Spinal cord (tissue), 9 donors: ENCODE measurements at regions not wholly inside any gene's neighbourhood (a gene's known extent, or its start where the extent isn't known, plus 50 kb on each side); places are given as distances from the start of the nearest gene placed in this dataset.

Source experiments
- DNase-seq, 6 donors: peaks; one replicate each; pipeline versions ENCODE4 v3.0.0 to v3.0.0-alpha.2; 2013 to 2015; ENCODE audit warnings: low spot score in 6 of 6, low read depth in 4 of 6
- H3K27ac ChIP-seq: one replicate; pipeline ENCODE4 v1.5.1; 2013; ENCODE audit warnings: low read depth, low read length, control low read depth
- H3K27me3 ChIP-seq: one replicate; pipeline ENCODE4 v1.6.1; 2013; ENCODE audit warnings: low read length; ENCODE audit not compliant: control insufficient read depth, insufficient read depth
- H3K36me3 ChIP-seq: one replicate; pipeline ENCODE4 v1.6.1; 2013; ENCODE audit warnings: low read length; ENCODE audit not compliant: control insufficient read depth, insufficient read depth
- H3K4me1 ChIP-seq: one replicate; pipeline ENCODE4 v1.6.1; 2013; ENCODE audit warnings: low read length; ENCODE audit not compliant: control insufficient read depth, insufficient read depth
- H3K4me3 ChIP-seq: one replicate; pipeline ENCODE4 v1.5.1; 2013; ENCODE audit warnings: low read depth, low read length, control low read depth
- H3K9me3 ChIP-seq: one replicate; pipeline ENCODE4 v1.6.1; 2013; ENCODE audit warnings: low read length; ENCODE audit not compliant: control insufficient read depth, insufficient read depth
- WGBS: methylation state at CpG from one replicate; pipeline ENCODE4 v1.1.5; 2013; ENCODE audit warnings: missing lambda C conversion rate; ENCODE audit not compliant: insufficient coverage; 5-methylcytosine and 5-hydroxymethylcytosine counted together
- donor health status: healthy.

DNA sequence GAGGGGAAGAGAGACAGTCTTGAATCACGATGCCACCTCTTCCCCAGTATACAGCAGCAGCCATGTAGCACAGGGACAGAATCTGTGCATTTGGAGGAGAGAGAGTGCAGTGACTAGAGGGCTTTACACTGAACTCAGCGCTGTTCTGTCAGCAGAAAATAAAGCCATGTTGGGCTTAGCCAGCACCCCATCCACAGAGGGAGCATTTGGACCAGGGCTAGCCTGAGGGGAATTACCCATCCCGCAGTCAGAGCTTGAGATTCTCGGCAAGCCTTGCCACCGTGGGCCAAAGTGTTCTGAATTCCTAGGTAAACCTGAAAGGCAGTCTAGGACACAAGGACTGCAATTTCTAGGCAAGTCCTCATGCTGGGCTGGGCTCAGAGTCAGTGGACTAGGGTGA is 120.4 kb upstream of the CNOT2 start:
- Histone ChIP-seq H3K4me3 (no peak overlapping the region), H3K27ac (no peak overlapping the region), H3K27me3 (no peaks in the 10 kb centered on the region), H3K4me1 (no peaks in the 10 kb centered on the region), H3K9me3 (no peaks in the 10 kb centered on the region), H3K36me3 (no peaks in the 10 kb centered on the region)
- no peak for DNase-seq
- 79% methylated on average over 4 of the region's 5 CpGs for WGBS

DNA sequence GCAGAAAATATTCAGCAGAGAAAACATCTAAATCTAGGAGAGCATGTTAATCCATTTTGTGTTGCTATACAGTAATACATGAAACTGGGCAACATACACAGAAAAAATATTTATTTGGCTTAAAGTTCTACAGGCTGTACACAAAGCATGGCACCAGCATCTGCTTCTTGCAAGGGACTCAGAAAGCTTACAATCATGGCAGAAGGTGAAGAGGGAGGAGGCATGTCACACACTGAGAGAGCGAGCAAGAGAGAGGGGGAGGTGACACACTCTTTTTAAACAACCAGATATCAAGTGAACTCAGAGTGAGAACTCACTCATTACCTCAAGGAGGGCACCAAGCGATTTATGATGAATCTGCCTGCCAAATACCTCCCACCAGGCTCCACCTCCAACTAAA is 94.2 kb upstream of the CNOT2 start:
- peak in 1 of 6 donors; percentile 17 for DNase-seq
- Histone ChIP-seq H3K36me3 (no peaks in the 10 kb centered on the region), H3K27ac (no peak overlapping the region), H3K4me1 (no peaks in the 10 kb centered on the region), H3K27me3 (no peaks in the 10 kb centered on the region), H3K4me3 (no peak overlapping the region), H3K9me3 (no peaks in the 10 kb centered on the region)
- 50% methylated on average over 1 of the region's 2 CpGs for WGBS

DNA sequence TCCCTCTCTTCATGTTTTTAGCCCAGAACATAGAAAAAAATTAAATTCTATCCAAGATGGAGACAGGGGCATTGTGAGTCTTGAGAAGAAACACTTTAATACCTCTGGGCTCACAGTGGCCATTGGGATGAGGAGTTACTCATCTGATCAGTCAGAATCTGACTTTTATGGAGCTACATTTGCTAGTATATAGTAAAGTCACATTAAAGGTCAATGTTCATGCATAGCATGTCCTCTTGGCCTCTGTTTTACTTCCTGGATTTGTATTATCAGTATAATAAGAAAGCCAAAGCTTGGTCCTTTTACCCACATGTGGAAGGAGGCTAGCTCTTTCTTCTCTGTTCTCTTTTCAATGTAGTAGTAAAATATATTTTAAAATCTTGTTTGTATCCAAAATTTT is 93.6 kb upstream of the CNOT2 start:
- Histone ChIP-seq H3K27me3 (no peaks in the 10 kb centered on the region), H3K4me3 (no peak overlapping the region), H3K4me1 (no peaks in the 10 kb centered on the region), H3K9me3 (no peaks in the 10 kb centered on the region), H3K36me3 (no peaks in the 10 kb centered on the region), H3K27ac (no peak overlapping the region)
- no peak for DNase-seq

DNA sequence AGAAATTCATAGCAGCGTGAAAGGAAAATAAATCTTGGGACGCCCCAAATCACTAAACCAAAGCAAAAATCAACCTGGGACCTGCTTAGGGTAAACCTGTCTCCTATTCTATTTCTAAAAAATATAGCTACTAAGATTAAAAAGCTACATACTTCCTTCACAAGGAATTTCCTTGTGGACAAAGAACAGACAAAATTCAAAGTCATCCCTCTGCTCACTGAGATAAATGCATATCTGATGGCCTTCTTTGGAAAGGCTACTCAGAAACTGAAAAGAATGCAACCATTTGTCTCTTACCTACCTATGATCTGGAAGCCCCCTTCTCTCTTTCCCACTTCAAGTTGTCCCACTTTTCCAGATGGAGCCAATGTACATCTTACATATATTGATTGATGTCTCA is 93.0 kb upstream of the CNOT2 start:
- no peak for DNase-seq
- Histone ChIP-seq H3K27me3 (no peaks in the 10 kb centered on the region), H3K4me3 (no peak overlapping the region), H3K36me3 (no peaks in the 10 kb centered on the region), H3K4me1 (no peaks in the 10 kb centered on the region), H3K27ac (no peak overlapping the region), H3K9me3 (peaks cover 2% of the 10 kb centered on the region)
- WGBS = no CpG with 5 or more reads among the region's 2 CpGs

DNA sequence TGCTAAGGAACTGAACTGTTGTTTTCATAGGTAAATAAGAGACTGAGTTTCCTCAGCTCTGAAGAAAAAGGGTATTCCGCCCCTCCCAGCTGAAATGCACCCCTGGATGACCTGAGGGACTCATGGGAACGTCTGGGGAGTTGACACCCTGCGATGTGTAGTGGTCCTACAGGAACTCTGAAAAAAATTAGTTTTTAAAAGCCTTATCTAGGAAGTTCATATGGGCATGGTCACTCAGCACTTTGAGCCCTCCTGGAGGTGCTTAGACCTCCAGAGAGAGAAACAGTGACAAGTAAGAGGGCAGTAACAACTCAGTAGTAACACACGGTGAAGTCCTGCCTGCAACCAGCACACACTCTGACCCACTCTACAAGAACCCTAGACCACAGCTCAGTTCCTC is 91.2 kb upstream of the CNOT2 start:
- no peaks in the 10 kb centered on the region for H3K4me1 ChIP-seq
- WGBS = 82% methylated on average over 3 of the region's 4 CpGs
- DNase-seq = no peak
- peaks cover 3% of the 10 kb centered on the region for H3K9me3 ChIP-seq
- H3K4me3 ChIP-seq = no peak overlapping the region
- H3K27ac ChIP-seq = no peak overlapping the region
- H3K36me3 ChIP-seq = no peaks in the 10 kb centered on the region
- no peaks in the 10 kb centered on the region for H3K27me3 ChIP-seq

DNA sequence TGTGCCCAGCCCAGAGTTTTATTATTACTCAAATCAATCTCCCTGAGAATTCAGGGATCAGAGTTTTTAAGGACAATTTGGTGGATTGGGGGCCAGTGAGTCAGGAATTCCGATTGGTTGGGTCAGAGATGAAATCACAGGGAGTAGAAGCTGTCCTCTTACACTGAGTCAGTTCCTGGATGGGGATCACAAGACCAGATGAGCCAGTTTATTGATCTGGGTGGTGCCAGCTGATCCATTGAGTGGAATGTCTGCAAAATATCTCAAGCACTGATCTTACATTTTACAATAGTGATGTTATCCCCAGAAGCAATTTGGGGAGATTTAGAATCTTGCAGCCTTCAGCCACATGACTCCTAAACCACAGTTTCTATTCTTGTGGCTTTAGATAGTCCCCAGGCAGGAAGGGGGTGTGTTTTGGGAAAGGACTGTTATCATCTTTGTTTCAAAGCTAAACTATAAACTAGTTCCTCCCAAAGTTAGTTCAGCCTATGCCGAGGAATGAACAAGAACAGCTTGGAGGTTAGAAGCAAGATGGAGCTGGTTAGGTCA is 89.1 kb upstream of the CNOT2 start:
- Histone ChIP-seq H3K36me3 (no peaks in the 10 kb centered on the region), H3K9me3 (peaks cover 4% of the 10 kb centered on the region), H3K4me3 (no peak overlapping the region), H3K27ac (no peak overlapping the region), H3K27me3 (no peaks in the 10 kb centered on the region), H3K4me1 (no peaks in the 10 kb centered on the region)
- WGBS = 78% methylated on average over 1 of the region's 2 CpGs
- DNase-seq = no peak

DNA sequence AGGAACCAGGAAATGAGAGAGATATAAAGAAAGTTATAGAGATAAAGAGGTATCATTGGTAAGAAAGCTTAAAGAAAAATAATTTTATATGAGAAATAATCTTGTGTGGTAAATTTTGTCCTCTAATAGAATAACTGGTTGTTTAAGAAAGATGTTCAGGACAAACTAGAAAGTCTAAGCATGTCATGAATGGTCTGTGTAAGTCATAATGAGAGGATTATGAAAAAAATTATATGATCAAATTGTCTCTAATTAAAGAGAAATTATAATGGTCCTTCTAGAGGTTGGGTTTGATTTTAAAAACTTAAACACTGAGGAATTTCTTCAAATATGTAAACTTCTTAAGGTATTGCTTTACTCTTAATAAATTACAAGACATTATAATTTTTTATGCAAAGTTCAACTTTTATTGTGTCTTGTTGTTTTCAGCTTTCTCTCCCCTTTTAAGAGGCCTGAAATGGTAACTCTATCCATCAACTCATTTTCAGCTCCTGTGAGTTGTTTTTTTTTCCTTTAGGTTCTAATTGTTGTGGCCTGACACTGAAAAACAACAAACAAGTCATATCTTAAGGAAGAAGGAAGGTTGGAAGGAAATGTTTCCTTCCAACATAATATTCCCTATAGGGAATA is 88.2 kb upstream of the CNOT2 start:
- Histone ChIP-seq H3K36me3 (no peaks in the 10 kb centered on the region), H3K4me3 (no peak overlapping the region), H3K9me3 (peaks cover 4% of the 10 kb centered on the region), H3K27me3 (no peaks in the 10 kb centered on the region), H3K27ac (no peak overlapping the region), H3K4me1 (no peaks in the 10 kb centered on the region)
- DNase-seq = peak in 1 of 6 donors; percentile 11

DNA sequence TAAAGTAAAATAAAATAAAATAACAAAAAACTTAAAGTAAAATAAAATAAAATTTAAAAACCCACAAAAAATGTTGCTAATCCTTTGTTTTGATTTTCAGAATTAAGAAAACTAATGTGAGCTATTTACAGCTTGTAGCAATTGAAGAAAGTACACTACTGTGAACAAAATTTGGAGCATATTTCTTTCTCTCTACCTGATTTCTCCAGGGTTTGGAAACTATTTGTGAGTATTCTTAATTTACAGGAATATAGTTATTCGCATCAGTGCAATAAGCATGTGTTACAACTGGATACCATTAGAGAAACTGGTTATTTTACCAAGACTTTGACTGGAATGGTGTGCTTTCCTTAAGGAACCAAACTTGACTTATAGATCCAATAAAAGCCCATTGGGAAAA is 86.1 kb upstream of the CNOT2 start:
- DNase-seq = no peak
- H3K27ac ChIP-seq = no peak overlapping the region
- no peak overlapping the region for H3K4me3 ChIP-seq
- no peaks in the 10 kb centered on the region for H3K4me1 ChIP-seq
- peaks cover 4% of the 10 kb centered on the region for H3K9me3 ChIP-seq
- no peaks in the 10 kb centered on the region for H3K36me3 ChIP-seq
- no peaks in the 10 kb centered on the region for H3K27me3 ChIP-seq
- WGBS = no CpG with 5 or more reads among the region's 1 CpG

DNA sequence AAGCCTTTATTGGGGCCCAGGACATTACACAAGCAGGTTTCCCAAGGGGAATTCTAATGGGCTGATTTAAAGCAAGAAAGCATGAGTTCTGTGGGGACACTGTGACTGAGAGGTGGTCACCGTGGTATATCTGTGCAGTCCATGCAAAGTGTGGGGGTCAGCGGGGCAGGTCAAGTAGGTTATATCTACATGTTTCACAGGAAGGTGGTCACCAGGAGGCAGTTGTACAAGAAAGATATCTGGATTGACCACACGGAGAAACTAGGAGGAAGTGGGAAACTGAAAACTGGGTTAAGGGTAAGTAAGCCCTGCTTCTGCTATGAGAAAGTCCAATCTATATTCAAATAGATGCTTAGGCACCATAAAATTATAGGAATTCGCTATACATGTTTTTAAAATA is 77.8 kb upstream of the CNOT2 start:
- H3K4me1 ChIP-seq = no peaks in the 10 kb centered on the region
- 97% methylated on average over 2 of the region's 4 CpGs for WGBS
- no peak overlapping the region for H3K27ac ChIP-seq
- H3K4me3 ChIP-seq = no peak overlapping the region
- H3K36me3 ChIP-seq = no peaks in the 10 kb centered on the region
- no peaks in the 10 kb centered on the region for H3K9me3 ChIP-seq
- no peak for DNase-seq
- H3K27me3 ChIP-seq = no peaks in the 10 kb centered on the region

DNA sequence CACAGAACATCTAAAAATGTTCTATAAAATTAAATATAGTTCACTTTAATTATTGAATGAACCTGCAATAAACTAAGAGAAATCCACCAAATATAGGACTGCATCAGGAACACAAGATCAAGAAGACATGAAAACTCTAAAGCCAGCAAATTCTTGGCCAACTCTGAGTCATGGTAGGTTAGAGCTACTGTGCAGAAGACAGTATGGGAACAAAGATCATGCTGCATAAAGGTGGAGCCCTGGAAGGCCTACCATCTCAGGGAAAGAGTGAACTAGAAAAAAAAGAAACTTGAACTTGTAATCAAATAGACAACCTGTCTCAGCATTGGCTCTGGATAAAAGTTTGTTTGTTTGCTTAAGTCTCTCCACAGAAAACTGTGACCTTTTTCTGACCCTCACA is 66.9 kb upstream of the CNOT2 start:
- Histone ChIP-seq H3K9me3 (peaks cover 2% of the 10 kb centered on the region), H3K36me3 (no peaks in the 10 kb centered on the region), H3K27me3 (no peaks in the 10 kb centered on the region), H3K4me1 (no peaks in the 10 kb centered on the region), H3K27ac (no peak overlapping the region), H3K4me3 (no peak overlapping the region)
- DNase-seq = no peak
